GM19438 (cell line): ENCODE measurements at regions not wholly inside any gene's neighbourhood (a gene's known extent, or its start where the extent isn't known, plus 50 kb on each side); places are given as distances from the start of the nearest gene placed in this dataset.
A peak's percentile ranks its signal among the peaks of the same experiment; 100 is the strongest.
"Not testable (repeated sequence)": the region's sequence is repeated elsewhere in the genome, so short reads cannot be mapped to it uniquely, and the experiment has no call there.

ENCODE experiments used
- ATAC-seq: cut with Tn5 transposase; IDR thresholded peaks from one replicate; pipeline ENCODE4 v1.9.1; 2021; ENCODE audit warnings: low read depth; ENCODE audit not compliant: unreplicated experiment

- no peak for ATAC-seq
These were observed 126.3 kb upstream of the NANOGP8 start for GRCh38 chr15:35211240-35211902.

GRCh38 chr15:35210370-35210769, 125.3 kb upstream of the NANOGP8 start:
- ATAC-seq, result no peak

- ATAC-seq, result no peak
These were observed 124.7 kb upstream of the NANOGP8 start for GRCh38 chr15:35209838-35210237.

GRCh38 chr15:35208353-35208752, 123.3 kb upstream of the NANOGP8 start:
- no peak for ATAC-seq

- ATAC-seq, result no peak
These were observed 121.1 kb upstream of the NANOGP8 start for GRCh38 chr15:35206060-35206675.

- ATAC-seq, result no peak
These were observed 113.1 kb upstream of the NANOGP8 start for GRCh38 chr15:35198197-35198596.

- no peak for ATAC-seq
These were observed 112.7 kb upstream of the NANOGP8 start for GRCh38 chr15:35197754-35198153.

- no peak for ATAC-seq
These were observed 112.2 kb upstream of the NANOGP8 start for GRCh38 chr15:35197306-35197705.

GRCh38 chr15:35196273-35196672, 111.2 kb upstream of the NANOGP8 start:
- ATAC-seq, result no peak

- no peak for ATAC-seq
These were observed 110.6 kb upstream of the NANOGP8 start for GRCh38 chr15:35195649-35196048.

- ATAC-seq, result no peak
These were observed 109.9 kb upstream of the NANOGP8 start for GRCh38 chr15:35195031-35195430.

- no peak for ATAC-seq
These were observed 109.2 kb upstream of the NANOGP8 start for GRCh38 chr15:35194296-35194695.

GRCh38 chr15:35191783-35192182, 106.7 kb upstream of the NANOGP8 start:
- ATAC-seq, result no peak

GRCh38 chr15:35186346-35186745, 101.3 kb upstream of the NANOGP8 start:
- no peak for ATAC-seq

GRCh38 chr15:35184646-35185045, 99.6 kb upstream of the NANOGP8 start:
- no peak for ATAC-seq

- ATAC-seq, result peak; percentile 73
These were observed 97.9 kb upstream of the NANOGP8 start for GRCh38 chr15:35182841-35183479.

- ATAC-seq, result no peak
These were observed 96.4 kb upstream of the NANOGP8 start for GRCh38 chr15:35181538-35181937.

GRCh38 chr15:35179739-35180138, 94.6 kb upstream of the NANOGP8 start:
- ATAC-seq, result no peak

GRCh38 chr15:35178186-35178585, 93.1 kb upstream of the NANOGP8 start:
- ATAC-seq, result not testable (repeated sequence)

- ATAC-seq, result no peak
These were observed 89.9 kb upstream of the NANOGP8 start for GRCh38 chr15:35174948-35175347.

- ATAC-seq, result no peak
These were observed 88.5 kb upstream of the NANOGP8 start for GRCh38 chr15:35173444-35174118.
